GDM1 (cell line): ENCODE measurements at regions not wholly inside any gene's neighbourhood (a gene's known extent, or its start where the extent isn't known, plus 50 kb on each side); places are given as distances from the start of the nearest gene placed in this dataset.

Experiments
- DNase-seq: peaks from one replicate; lab custom pipeline; 2025; lab: John Stamatoyannopoulos, UW

DNA sequence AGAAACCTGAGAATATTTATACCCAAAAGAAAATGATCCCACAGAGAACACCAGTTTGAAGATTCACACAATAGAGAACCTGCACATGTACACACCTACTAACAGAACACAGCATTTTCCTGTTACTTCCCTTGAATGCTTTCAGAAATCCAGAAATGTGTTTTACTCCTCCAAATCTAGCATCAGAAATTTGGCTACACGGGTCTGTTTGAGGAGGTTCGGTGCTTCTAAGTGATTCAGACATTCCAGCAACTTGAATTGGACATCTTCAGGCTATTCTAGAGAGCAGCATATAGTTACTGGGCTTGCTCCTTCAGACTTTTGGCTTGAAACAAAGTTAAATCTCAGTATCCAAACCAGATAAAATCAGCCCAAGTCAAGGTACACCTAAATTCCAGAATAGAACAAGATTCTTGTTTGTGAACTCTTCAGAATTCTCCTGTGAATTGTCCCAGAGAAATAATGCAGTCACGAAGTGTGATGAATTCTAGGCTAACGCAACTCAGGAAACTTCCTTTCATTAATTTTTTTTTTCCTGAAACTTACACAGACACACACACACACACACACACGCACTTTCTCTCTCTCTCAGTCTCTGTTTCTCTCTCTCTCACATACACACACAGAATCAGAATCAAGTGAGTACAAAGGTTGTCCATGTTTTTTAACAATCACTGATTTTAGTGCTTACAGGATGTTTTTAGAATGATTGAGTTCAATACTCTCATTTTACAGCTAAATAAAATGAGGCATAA is 278.4 kb upstream of the SNX7 start:
- DNase-seq: no peak

DNA sequence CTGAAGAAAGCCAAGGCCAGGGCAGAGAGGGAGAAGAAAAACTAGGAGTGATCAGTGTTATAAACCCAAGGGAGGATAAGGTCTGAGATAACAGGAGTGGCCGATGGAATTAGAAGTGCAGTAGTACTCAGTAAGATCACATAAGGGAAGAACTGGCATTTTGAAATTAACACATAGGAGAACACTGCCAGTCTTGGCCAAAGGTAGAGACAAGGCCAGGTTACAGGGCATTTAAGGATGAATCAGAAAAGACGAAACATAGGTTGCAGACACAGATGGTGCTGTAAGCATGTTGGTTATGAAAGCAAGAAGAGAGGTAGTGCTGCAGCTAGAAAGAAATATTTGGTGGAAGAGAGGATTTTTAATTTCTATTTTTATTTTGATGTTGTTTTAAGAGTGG is 278.9 kb upstream of the SNX7 start:
- no peak for DNase-seq

DNA sequence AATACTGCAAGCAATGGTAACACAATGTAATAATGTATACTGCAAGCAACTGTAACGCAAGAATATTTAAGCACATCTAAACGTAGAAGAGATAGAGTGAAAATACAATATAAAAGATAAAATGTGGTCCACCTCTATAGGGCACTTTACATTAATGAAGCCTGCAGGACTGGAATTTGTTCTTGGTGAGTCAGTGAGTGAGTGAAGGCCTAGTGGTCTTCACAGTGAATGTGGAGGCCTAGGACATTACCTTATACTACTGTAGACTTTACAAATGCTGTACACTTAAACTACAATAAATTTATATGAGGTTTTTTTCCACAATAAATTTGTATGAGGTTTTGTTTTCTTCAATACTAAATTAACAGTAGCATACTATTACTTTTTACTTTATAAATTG is 287.4 kb upstream of the SNX7 start:
- no peak for DNase-seq

DNA sequence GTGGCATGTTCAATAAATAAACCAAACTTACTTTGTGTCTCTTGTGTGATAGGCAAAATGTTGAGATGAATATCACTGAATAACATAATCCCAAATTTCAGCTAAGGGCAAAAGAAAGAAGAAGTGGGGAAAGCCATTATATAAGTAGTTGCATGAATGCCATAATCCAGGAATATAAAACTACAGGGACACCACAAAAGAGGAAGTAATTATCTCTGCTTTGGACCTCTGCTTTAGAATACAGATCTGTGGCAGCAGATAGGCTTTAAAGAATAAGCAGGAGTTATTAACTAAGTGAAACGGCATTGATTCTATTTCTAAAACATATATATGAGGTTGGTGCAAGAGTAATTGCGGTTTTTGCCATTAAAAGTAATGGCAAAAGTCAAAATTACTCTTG is 288.5 kb upstream of the SNX7 start:
- DNase-seq: no peak

DNA sequence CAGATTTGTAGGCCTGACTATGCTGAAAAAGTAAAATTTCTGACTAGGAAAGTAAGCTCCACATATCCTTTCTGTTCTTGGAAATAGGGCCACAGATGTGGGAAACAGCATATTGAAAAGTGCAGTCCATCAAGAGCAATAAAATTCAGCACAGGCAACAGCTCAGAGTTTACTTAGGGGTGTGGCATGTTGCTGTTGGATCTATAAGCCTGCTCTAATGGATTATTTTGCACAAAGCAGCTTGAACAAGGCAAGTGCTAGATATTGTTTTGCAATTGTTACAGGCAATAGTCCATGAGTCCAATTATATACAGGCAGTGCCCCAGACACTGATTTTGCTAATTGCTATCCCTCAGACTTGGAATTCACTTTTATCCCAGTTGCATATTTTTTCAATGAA is 289.8 kb upstream of the SNX7 start:
- DNase-seq: no peak

DNA sequence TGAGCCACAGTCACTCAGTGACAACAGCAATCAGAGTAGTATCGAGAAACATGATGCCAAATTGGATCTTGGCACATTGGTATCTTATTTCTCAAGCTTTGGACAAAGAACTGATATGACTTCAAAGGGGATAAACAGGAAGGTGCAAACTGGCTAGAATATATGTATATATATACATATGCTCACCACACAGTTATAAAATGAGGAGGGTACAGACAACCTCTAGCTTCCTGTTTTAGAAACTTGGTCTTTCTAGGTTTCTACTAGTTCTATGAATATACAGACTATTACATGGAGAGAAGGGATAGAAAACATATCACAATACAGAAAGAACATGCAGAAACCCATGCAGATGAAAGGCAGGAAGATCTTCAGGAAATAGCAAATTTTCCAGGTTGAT is 292.1 kb upstream of the SNX7 start:
- no peak for DNase-seq

DNA sequence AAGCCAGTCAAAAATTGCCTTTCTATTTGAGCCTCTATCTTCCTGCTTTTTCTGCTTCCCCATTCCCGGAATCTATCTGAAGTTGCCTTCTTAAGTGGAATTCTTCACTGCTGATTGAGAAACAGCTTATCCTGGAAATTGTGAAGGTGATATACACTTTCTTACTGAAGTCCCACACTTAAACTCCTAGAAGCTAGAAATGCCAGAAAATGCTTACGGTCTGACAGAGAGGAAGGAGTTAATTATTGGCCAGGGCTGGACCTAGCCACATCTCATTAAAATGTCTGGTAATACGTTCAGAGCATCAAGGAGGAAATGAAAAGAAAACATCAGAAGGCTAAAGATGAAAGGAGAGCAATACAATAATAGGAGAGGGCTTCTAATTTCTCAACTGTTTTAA is 292.5 kb upstream of the SNX7 start:
- no peak for DNase-seq

DNA sequence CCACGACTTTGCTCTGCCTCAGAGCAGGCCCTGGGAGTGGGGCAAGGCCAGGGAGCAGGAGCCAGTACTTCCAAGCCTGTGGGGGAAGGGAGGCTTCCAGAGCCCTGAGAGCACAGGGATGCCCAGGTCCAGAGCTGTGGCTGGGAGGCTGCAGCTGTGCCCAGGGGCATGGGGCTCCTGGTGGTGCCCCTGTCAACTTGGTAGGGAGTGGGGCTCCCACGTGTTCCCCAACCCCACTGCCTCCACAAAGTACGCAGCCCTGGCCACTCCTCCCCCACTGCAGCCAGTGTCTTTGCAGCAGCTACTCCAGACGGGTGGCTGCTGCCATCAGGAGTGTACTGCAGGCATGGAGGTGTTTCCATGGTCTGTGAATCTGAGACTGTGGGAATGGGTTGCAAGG is 294.1 kb upstream of the SNX7 start:
- DNase-seq: no peak

DNA sequence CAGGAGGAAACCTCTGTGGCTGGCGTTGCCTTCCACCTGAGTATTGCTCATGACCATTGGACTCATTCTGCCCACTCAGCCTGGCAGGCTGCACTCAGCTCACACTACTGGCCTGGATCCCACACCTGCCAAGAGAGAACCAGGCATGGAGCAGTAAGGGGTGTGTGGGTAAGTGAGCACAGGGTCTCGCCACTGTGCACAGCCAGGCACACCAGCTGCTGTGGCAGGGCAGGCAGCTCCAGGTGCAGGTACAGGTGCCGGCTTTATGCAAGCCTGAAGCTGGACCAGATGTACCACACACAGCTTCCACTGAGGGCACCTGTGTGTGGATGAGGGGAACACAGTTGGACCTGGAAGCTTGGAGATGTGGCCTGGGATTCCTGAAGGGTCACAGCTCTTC is 295.2 kb upstream of the SNX7 start:
- no peak for DNase-seq

DNA sequence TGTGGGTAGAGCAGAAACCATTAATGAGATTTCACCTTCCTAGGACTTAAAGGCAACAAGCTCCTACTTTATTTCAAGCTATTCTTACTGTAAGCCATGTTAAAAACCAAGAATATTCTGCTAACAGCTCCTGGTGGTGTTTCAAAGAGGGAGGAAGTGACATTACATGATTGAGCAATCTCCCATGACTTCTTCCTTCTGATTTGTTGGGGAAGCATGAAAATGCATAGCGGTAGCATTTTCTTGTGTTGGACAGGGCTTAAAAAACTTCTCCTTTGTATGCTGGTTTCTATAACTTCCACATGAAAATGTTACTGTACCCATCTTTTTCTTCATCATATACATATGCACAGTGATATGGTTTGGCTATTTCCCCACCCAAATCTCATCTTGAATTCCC is 297.0 kb upstream of the SNX7 start:
- DNase-seq: no peak

DNA sequence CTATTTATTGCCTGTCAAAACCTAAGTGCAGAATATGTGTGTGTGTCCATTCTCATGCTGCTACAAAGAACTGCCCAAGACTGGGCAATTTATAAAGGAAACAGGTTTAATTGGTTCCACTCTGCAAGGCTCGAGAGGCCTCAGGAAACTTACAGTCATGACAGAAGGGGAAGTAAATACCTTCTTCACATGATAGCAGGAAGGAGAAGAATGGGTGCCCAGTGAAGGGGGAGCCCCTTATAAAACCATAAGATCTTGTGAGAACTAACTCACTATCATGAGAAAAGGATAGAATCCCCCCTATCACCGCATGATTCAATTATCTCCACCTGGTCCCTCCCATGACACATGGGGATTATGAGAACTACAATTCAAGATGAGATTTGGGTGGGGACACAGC is 300.7 kb upstream of the SNX7 start:
- DNase-seq: no peak

DNA sequence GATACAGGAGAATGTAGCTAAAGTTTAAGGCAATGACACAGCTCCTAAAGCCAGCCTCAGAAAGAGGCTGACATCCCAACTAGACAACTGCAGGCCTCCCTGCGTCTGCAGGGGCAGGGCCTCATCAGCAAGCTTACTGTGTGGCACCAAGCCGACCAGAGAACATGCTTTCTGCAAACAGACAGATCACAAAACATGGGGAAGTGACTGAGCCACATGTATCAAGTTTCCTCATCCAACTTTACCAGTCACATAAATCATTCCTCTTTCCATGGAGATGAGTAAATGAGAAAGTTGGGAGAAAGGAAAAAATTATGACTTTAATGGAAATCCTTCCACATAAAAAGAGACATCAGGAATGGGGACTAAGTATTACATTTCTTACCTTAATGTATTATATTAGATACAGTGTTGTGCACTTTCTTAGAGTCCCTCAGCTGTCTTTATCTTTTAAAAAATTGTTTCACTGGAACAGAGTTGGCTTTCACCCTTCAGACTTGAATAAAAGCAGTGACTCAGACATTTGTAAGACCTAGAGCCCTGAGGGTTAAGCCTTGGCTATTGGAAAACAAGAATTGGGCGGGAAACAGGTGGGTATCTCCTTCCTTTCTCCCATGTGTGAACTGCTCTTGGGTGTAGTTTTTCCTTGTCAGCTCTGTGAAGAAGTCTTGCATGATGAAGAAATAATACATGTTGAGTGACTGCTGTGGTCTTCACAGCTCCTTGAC is 305.7 kb upstream of the SNX7 start:
- no peak for DNase-seq

DNA sequence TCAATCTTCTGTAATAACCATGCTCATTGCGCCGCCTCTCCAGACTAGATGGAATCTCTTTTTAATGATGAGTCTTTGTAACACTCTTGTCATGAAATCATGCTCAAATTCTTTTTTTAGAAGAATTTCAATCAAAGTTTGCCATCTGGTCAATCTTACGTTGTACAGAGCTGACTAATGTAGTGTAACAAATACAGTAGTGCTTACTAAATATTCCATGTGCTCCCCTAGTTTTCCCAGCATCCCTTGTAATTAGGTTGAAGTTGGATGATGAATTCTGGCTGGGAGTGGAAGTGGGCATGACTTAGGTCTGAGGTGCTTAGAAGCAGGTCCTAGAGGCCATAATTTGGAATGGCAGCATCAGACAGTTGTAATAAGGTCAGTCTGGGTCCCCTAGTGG is 309.1 kb upstream of the SNX7 start:
- no peak for DNase-seq

DNA sequence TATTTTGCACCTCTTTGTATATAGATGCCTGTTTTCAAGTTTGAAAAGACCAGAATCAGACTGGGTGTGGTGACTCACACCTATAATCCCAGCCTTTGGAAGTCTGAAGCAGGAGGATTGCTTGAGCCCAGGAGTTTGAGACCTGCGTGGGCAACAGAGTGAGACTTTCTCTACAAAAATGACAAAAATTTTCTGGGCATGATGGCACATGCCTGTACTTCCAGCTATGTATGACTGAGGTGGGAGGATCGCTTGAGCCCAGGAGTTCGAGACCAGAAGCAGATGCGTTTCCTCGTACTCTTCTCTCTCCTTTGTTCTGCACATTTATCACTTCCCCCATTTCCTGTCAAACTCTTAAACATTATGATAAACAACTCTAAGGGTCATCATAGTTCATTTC is 310.0 kb upstream of the SNX7 start:
- no peak for DNase-seq

DNA sequence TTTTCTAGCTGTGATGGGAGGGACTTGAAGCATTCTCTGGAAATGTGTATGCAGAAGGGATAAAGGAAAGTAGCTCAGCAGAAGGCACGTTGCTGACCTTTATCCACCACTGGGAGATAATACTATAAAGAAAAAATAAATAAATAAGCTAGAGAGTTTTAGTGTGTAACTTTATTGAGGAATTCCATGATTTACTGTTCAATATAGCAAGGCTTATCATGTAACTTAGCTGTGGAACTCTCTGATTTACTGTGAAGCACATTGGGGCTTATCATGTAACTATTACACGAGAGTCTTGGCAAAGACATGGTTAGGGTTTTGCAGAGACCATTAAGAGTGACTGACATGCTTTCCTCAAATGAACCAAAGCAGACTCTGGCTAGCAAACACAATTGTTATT is 316.1 kb upstream of the SNX7 start:
- no peak for DNase-seq

DNA sequence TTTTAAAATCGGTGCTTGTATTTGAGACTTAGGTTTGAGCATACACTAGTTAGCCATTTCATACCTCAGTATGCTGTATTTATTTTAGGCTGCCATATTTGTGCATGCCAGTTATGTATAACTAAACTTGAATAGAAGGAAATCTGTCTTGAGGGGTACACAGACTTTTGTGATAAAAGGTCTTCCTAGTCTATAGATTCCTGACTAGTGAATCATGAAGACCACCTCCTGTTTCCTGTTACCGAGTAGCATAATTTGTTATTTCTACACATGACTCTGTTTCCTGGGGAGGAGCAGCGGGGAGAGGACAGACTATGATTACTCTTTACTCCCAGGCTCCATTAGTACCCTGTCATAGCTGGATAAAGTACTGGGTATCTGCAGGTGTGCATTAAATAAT is 316.8 kb upstream of the SNX7 start:
- no peak for DNase-seq

DNA sequence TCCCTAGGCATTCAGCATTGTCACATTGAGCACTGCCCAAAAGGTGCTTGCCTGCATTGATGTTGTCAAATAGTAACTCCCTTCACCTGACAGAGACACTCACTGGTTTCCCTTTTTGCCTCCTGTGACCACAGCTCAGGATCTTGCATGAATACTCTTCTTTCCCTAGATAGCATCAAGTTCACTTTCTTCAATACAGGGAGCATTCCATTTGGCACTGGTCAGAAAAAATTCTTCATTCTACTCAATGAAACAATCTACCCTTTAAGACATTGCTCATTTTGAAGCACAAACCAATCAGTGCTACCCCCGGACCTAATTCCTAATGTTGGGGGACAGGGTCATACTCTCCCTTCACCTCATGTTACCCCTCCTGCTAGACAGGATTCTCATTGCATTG is 319.0 kb upstream of the SNX7 start:
- no peak for DNase-seq

DNA sequence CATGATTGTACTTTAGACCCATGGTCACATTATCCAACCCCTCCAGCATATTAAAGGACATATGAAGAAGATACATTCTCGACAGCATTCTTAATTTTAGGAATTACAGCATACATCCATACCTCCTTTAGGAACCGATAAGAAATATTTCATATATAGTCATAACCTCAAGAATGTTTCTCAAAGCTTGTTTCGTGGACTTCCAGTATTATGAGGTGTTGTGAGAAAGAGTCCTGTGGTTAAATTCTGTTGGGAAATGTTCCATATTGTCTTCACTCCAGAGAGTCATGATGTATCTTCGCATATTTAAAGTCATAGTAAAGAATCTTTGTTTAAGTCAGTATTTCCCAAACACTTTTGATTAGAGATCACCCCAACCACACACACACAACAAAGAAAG is 321.0 kb upstream of the SNX7 start:
- no peak for DNase-seq

DNA sequence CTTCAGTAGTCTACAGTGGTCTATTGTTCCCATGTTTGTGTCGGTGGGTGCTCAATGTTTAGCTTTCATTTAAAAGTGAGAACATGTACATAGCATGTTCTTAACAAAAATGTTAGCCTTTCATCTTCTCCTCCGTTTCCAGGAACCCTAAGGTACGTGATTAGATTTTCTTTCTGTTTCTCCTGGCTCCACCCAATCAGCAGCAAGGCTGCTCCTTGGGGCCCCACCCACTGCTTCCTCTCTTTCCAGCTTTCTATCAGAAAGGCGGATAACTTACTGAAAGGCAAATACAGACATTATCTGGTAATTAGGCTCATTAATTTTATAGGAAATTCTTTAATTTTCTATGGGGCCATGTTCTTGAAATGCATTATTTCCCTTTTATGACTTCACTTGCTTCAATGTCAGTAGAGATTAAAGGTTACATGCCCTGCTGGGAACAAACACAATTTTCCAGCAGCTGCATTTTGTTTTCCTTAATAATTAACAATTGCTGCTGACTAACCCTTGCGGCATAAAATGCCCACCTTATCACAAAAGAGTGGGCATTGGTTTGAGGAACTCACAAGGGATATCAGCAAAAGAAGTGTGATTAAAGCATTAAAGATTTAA is 324.9 kb upstream of the SNX7 start:
- DNase-seq: no peak

DNA sequence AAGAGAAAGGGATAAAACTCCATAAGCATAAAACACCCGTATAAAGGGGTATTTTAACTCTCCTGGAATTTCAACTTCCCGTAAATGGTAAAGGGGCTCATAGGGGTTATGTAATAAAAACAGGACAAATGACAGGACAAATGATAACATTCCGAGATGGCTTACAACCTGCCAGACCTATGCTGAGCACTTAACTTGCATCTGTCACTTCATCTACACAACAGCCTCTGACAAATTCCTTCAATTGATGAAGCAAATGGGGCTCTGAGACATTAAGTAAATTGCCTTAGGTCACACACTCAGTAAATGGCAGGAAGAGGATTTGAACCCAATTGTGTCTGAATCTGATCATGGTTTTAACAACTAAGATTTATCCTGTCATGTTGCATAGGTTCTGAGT is 327.6 kb upstream of the SNX7 start:
- no peak for DNase-seq

DNA sequence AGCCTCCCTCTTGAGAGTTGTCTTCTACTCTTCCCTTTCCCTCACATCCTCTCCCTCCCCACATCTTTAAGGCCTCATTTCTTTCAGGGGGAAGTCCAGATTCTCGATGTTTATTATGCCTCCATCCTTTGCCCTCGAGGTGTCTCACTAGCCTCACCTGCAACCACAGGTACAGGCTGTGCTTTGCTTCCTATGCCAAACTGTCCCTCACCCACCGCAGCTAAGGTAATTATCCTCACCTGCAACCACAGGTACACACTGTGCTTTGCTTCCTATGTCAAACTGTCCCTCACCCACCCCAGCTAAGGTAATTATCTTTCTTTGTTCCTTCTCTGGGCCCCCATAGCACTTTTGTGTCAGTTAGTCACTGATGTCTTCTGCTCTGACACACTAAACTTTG is 328.1 kb upstream of the SNX7 start:
- DNase-seq: no peak

DNA sequence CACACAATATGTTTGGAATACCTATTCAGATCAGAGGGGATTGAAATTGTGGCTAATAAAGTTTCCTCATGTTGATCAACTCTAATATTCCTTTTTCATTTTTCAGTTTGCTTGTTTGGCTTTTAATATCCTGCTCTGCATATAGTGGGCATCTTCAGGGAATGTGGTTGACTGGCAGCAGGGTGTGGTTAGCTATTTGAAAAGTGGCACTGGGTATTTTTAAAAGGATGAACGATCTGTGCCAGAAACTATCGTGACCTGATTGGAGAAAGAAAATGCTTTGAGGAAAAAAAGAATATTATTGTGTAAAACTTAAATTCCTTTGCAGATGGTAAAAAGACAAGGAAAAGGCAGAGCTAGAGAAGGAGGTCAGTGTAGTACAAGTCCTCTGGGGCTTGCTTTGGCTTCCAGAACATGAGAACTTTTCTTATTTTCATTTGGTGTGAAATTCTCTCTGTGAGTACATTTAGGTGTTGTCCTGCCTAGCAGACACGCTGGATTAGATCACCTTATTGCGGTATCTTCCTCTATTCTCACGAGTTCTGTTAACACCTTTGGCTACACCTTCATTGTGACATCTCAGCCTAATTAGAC is 329.7 kb upstream of the SNX7 start:
- no peak for DNase-seq

DNA sequence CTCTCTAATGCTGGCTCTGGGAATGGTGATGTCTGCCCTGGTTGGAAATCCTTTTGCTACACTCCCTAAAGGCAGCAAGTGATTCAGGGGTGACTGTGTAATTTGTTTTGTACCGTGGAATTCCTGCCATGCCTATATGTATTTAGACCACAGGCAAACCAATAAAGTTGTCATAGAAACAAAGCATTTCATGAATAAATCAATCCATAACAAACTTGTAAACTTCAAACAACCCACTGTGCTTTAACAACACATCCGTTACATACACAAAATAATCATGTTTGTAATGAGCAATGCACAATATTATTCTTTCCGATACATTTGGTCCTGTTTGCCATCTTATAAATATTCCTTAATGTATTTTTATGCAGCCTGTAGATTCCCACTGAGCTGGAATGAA is 330.3 kb upstream of the SNX7 start:
- DNase-seq: no peak
